CD4-positive, alpha-beta T cell treated with Interleukin-12 subunit alpha and Interleukin-12 subunit beta, for 1 hour (primary cell): ENCODE measurements at regions not wholly inside any gene's neighbourhood (a gene's known extent, or its start where the extent isn't known, plus 50 kb on each side); places are given as distances from the start of the nearest gene placed in this dataset.

Source experiments
- DNase-seq: peaks from one replicate; pipeline ENCODE4 v3.0.0-alpha.2; 2020

DNA sequence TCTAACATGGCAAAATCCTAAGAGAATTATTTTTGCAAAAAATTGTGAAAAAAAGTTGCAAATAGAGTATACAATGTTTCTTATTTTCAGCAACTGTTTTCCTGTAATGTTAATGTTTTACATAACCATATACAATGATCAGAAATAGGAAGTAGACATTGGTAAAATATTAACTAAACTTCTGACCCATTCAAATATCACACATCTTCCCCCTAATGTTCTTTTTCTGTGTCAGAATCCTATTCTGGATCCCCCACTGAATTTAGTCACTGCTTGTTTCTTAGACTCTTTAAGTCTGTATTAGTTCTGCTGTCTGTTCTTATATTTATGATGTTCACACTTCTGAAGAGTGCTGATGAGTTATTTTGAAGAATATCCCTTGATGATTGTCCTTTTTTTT is 62.0 kb downstream of the HFE start:
- DNase-seq: no peak

DNA sequence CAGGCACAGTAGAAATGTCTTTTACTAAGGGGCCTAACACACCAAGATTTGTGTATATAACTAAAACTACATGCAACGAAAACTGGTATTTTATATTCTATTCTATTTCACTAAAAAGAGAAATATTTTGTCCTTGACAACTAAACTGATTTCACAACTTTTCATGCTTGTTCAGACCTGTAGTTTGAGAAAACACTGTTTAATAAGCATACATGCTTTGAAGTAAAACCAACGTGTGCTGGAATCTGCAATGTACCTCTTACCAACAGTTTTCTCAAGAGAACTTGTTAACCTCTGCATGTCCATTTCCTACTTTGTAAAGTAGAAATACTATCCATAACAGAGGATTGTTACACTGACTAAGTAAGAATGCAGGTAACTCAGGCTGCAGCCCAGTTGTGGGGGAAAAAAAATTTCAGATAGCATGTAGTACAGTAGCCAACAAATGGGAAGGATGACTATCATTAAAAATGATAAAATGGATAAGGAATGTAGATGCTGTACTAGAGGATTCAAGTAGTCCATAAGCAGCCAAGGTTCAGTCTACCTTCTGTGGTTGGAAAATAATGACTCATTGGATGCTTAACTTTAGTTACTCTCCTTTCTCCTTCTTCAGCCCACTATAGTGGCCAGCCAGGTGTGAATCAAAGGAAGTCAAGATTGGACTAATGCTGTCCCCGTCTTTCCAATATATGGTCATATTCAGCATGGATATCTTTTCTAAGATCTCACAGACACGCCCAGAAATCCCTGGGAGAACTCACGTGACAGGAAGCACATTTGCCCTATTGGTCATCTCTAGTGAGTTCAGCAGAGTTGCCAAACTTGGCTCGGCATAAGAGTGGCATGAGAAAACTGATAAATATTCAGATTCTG is 65.2 kb downstream of the HFE start:
- DNase-seq: no peak

DNA sequence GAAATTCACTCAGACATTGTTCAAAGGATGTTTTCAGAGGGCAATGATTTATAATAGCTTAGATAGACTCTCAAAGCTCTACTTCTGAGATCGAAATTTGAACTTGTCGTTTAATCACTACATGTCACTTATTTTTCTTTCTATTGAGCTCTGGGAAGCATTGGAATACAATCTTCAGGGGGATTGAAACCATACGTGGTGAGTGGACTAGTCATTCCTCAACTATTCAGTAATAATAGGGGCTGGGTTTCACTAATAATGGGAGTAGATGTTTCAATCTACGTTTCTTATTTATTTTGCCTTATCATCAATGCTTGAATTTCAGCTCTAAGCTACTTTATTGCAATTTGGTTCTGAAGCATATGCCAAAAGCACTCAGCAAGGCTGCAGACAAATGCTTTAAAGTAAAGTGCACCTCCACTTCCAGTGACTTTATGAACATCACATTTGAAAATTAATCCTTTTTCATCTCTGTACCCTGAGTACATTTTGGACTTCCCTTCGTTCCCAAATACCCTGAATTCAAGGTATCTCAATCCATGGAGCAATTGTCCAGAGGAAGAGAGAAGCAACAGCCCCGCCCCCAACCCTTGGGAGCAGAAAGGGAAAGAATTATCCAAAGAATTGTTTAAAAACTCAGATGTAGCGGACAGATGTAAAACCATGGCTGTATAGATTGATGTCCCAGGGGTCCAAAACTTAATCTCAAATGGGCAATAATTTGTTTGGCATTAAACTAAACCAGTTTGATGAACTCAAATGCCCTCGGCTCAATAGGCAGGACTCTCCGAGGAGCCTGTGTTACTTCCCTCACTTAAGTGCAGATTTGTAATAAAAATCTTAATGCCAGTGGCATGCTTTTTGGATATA is 68.1 kb downstream of the HFE start:
- DNase-seq: no peak

DNA sequence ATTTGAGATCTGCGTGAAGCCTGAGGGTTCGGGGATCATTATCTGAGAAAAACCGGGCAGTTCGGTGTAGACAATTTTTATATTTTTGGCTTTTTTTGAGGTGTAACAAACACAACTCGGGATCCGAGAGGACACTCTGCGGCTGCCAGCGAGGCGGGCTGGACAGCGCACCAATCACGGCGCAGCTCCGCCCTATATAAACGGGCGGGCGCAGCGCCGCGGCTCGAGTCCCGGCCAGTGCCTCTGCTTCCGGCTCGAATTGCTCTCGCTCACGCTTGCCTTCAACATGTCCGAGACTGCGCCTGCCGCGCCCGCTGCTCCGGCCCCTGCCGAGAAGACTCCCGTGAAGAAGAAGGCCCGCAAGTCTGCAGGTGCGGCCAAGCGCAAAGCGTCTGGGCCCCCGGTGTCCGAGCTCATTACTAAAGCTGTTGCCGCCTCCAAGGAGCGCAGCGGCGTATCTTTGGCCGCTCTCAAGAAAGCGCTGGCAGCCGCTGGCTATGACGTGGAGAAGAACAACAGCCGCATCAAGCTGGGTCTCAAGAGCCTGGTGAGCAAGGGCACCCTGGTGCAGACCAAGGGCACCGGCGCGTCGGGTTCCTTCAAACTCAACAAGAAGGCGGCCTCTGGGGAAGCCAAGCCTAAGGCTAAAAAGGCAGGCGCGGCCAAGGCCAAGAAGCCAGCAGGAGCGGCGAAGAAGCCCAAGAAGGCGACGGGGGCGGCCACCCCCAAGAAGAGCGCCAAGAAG is 69.0 kb downstream of the HFE start:
- DNase-seq: peak; percentile 91

DNA sequence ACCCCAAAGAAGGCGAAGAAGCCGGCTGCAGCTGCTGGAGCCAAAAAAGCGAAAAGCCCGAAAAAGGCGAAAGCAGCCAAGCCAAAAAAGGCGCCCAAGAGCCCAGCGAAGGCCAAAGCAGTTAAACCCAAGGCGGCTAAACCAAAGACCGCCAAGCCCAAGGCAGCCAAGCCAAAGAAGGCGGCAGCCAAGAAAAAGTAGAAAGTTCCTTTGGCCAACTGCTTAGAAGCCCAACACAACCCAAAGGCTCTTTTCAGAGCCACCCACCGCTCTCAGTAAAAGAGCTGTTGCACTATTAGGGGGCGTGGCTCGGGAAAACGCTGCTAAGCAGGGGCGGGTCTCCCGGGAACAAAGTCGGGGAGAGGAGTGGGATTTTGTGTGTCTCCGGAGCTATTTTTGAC is 69.6 kb downstream of the HFE start:
- DNase-seq: peak; percentile 70

DNA sequence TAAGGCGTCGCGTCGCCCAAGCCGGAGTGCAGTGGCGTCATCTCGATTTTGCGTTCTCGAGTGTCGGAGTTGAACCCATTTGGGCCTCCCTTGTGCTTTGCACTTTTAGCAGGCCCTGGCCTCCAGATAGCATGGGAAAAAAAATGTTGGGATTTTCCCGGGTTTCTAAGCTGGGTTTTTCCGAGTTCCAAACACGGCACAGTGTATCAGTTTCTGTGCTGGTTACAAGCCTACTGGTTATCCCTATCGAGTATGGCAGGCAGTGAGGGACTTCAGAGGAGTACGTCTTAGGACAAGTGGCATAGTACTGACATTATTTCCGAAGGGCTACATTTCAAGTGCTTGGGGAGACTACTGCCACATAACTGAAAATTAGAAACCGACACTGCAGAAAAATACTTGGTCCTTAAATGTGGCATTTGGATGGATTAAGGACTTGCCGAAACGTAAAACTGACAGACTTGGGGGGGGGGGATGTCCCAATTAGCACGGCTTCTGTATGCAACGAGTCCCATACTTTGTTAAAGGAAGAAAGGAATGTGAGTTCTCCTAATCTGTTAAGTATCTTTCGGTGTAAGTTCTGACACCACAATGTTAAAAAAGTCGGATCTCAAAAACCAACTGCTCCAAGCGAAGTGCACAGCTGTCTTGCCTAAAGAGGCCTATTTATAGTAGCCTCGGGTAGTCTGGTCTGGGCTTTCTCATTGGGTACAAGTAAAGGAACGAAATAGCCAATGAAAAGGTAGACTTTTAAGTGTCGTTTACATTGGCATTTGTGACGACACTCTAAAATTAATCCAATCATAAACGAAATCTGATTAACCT is 70.2 kb downstream of the HFE start:
- DNase-seq: peak; percentile 95

DNA sequence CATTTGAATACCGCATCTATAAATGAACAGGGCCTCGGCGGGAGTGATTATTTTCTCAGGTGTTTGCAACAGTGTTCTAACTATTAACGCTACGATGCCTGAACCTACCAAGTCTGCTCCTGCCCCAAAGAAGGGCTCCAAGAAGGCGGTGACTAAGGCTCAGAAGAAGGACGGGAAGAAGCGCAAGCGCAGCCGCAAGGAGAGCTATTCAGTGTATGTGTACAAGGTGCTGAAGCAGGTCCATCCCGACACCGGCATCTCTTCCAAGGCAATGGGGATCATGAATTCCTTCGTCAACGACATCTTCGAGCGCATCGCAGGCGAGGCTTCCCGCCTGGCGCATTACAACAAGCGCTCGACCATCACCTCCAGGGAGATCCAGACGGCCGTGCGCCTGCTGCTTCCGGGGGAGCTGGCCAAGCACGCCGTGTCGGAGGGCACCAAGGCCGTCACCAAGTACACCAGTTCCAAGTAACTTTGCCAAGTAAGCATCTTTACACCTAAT is 70.9 kb downstream of the HFE start:
- no peak for DNase-seq

DNA sequence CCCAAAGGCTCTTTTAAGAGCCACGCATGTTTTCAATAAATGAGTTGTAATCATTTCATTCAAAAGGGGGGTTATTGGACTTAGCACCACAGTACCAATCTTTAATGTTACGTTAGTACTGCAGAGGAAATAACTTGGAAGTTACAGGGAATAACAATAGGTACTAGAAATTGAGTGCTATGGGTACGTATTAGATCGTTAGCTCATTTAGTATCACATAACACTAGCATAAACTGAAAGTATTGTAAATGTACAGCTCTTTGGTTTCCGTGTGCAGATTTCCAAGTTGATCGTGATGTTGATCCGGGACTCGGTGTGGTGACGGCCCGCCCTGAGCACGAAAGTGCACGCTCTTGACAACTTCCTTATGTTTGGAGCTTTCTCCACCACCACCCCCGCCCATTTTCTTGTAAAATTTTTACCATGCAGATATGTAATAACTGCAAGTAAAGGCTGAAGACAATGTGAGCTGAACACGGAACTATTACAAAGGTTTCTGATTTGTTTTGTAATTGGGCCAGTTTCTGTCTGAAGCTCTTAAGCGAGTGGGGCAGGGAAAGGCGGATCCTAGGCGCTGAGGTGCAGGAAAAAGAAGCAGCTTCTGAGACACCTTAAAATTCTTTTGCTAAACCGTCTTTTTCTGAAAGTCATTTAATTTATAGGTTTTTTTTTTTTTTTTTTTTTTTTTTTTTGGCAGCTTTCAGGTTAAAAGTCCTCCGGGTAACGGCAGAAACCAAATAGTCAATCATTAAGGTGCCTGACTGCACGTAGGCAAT is 71.5 kb downstream of the HFE start:
- peak; percentile 73 for DNase-seq

DNA sequence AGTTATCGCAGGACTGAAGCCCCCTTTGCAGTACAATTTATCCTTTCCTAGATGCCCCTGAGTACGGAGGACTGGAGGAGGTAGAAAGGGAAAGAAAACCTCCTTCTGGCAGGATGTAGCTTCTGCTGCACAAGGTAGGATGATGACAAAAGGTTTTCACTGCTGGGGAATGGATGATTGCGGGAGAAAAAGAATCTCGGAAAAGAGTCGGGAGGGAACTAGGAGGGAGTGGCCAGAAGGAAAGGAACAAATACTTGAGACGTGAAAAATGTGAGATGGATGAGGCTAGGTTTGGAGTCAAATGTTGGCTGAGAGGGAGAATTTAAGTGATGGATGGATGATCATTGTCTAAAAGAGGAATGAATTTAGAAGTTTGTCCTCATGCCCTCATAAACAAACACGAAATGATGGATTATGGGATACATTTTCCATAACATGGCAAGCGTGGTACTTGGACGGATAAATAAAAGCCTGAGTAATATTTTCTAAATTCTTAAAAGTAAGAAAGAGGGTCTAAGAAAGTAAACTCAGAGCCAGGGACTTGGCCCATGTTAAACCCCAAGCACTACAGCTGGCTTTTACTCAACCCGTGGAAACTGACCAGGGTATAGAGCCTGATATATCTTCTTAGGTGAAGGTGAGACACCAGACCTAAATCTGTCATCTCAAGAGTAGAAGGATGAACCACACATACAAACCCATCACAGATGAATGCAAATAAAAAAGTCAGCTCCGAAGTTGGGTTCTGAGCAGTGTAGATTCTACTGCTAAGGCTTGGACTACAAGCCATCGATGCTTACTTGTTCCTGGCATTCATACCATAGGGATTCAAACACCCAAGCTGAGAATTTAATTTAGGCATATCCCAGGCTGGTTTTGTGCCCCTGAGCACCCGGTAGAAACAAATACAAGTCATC is 72.4 kb downstream of the HFE start:
- DNase-seq: no peak

DNA sequence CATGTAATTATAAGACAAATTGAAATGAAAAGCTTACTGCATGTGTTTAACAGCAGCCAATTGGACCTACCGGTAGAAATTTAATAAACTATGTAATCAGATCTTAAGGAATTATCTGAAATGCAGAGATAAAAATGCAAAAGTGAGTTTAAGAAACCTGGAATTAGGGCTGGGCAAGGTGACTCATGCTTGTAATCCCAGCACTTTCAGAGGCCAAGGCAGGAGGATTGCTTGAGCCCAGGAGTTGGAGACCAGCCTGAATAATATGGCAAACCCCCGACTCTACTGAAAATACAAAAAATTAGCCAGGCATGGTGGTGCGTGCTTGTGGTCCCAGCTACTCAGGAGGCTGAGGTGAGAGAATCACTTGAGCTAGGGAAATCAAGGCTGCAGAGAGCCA is 74.1 kb downstream of the HFE start:
- DNase-seq: no peak

DNA sequence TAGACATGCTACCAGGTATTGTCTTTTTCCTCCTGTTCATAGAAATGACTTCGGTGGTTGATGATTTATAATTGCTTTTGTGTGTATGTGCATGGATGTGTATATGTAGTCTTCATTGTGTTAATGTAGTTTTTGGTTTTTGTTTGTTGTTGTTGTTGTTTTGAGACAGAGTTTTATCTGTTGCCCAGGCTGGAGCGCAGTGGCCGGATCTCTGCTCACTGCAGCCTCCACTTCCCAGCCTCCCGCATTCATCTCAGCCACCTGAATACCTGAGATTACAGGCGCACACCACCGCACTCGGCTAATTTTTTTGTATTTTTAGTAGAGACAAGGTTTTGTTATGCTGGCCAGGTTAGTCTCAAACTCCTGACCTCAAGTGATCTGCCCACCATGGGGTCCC is 75.2 kb downstream of the HFE start:
- no peak for DNase-seq

DNA sequence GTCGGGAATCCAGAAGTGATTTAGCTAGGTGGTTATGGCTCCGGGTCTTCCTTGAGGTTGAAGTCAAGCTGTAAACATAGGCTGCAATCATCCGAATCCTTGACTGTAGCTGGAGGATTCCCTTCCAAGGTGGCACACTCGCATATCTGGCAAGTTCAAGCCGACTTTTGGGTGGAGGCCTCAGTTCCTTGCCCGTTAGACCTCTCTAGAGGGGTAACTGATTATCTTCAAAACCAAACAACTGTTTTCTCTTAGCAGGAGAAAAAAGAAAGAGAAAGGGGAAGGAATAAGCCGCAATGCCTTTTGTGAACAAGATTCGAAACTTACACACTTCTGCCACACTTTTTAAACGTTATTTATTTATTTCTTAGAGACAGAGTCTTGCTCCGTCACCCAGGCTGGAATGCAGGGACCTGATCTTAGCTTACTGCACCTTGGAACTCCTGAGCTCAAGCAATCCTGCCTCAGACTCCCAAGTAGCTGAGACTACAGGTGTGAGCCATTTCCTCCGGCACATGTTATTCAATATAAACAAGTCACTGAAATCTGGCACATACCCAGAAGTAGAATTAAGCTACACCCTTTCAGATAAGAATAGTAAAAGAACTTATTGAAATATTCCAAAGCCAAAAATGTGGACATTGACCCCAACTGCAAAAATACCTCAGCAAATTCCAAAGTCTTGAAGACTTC is 76.3 kb downstream of the HFE start:
- DNase-seq: no peak

DNA sequence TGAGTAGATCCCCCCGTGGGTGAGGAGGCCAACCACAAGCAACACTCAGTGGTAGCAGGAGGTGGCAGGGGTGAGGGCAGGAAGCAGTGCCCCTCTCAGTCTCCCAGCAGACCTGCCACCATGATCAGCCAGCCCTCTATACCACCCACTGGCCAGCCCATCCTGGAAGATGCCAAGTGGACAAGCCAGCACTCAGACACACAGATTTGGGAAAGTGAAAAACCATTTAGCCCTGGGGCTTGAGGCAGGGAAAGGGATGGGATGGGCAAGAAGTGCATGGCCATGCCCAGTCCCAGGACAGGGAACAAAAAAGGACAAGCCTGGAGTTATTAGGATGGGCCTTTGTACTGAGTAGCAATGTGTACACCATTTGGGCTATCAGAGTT is 76.9 kb downstream of the HFE start:
- DNase-seq: no peak

DNA sequence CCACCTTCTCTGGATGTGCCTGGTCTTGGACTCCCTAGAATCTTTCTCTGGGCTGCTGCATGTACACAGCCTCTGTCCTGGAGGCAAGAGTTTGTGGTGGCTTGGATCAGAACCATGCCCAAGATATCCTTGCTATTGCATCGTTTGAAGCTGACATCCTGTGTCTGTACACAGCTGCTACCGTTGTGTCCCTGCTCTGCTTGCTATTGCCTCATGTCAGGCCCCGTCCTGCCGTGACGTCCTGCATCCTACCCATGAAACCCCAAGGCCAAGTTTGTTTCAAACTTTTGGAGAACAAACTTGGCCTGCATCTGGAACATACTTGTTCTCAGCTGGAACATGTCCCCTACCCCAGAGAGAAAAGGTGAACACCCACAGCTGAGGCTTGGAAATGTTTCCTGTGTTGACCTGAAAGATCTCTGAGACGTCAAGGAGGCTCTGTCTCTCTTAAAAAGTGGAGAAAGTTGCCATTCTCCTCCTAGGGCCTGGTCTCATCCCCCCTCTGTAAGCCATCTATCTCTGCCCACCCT is 78.1 kb downstream of the HFE start:
- no peak for DNase-seq

DNA sequence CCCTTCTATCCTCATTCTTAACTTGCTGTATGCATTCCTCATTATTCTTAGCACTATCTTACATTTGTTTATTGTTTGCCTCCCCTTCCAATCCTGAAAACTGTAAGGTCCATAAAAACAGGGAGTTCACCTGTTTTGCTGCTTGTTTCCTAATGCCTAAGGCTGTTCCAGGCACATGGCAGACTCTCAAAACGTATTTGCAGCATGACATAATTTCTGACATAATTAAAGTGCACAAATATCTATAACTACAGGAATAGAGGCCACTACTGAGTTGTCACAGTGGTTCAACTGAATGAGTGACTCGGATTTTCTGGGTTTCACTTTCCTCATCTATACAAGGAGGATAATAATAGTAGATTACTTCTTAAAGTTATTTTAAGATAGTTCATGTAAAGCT is 83.0 kb downstream of the HFE start:
- no peak for DNase-seq

DNA sequence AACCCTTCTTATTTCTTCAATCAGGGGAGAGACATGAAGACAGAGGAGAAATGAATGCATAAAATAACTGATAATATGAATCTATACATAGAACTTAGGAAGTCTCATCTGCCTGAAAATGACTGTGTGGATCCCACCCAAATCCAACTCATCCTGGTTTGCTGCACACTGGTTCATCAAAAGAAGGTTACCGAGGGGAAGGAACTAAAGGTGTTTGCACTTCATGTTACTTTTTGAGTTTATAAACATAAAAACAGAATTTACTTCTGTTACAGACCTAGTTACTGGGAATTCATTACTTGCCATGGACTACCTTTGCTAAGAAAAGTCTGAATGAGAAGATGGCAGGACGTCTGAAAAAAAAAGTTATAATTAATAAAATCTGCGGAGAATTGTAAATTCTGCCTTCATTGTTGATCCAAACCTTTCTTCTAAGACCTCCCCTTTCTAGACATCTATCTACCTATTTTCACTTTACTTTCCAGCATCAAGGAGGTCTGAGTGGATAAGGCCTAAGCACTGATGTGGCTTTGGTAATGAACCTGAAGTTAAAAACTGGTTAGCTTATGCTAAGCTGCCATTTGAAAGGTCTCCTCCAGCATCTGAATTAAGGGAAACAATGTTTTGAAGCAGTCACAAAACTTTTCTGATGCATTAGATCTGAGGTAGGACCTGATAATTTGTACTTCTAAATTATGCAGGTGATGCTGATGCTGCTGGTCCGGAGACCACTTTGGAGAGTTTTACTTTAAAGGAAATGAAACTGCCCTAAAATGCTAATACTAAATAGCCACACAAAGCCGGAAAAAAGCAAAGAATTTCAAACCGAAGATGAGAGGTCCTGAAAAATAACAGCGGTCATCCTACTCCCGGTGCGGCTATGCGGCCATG is 84.0 kb downstream of the HFE start:
- DNase-seq: no peak

DNA sequence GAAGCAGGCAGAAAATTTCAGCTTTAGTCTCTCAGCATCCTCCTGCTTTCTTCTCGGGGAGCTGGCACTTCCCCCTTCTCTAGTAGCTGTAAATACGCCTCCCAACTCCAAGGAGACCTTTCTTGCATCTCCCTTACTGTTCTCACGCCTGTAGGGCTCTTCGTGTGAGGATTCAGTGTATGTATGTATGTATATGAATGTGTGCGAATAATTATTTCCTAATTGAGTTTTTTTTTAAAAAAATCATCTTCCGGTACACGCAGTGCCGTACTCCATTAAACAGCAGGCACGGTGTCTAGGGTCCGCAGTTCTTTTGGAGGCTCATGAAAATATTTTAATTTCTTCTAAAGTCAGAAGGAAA is 85.4 kb downstream of the HFE start:
- peak; percentile 53 for DNase-seq

DNA sequence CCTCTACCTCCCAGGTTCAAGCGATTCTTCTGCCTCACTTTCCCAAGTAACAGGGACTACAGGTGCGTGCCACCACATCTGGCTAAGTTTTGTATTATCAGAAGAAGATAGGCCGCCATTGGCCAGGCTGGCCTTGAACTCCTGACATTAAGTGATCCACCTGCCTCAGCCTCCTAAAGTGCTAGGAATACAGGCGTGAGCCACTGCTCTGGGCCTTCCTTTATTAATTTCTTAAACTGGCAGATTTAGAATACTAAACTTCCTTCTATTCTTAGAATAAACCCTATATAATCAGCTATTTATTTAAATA is 86.6 kb downstream of the HFE start:
- no peak for DNase-seq

DNA sequence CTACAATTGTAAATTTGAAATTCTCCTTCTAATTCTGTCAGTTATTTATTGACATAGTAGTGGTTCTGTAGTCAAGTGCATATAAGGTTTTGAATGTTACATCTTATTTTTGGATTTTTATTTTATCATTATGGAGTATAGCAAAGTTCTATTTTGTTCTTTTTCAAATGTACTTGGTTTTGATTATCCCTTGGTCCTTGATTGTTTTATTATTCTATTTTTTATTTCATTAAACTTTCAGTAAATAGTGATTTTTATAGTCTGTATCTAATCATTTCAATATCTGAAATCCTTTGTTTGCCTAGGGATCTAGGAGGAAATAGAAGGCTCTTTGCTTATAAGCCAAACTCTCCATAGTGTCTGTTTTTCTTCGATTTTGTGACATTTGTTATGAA is 87.8 kb downstream of the HFE start:
- DNase-seq: no peak
